RWPE1 (cell line): ENCODE measurements at regions not wholly inside any gene's neighbourhood (a gene's known extent, or its start where the extent isn't known, plus 50 kb on each side); places are given as distances from the start of the nearest gene placed in this dataset.

Source experiments
- CTCF ChIA-PET: fragments of 350-600 bp; sonication (Branson Sonifier 250); formaldehyde crosslinking; extraction: SDS; loops from one replicate; lab custom pipeline; 2021; lab: Yijun Ruan, JAX
- POLR2A ChIA-PET: fragments of 400-600 bp; formaldehyde crosslinking; extraction: SDS; loops from one replicate; lab custom pipeline; 2020; ENCODE audit warnings: antibody characterized with exemption; ENCODE audit not compliant: low non-redundant PET; lab: Yijun Ruan, JAX
- DNase-seq: peaks from one replicate; pipeline ENCODE4 v3.0.0; 2012; ENCODE audit warnings: low spot score
- H3K27ac ChIP-seq: fragments of 450-650 bp; 2 replicates; pipeline ENCODE4 v1.5.1; 2017
- CTCF ChIP-seq: fragments of 450-650 bp; conservative IDR thresholded peaks from 2 replicates; pipeline ENCODE4 v1.5.1; 2017; ENCODE audit warnings: low read depth, mild to moderate bottlenecking

- POLR2A ChIA-PET = no interaction called here
- TF ChIP-seq CTCF = no peak
- CTCF ChIA-PET = no interaction called here
Measured at GRCh38 chr6:126419901-126420300, 80.0 kb downstream of the CENPW start.

GRCh38 chr6:126422912-126423311 is 83.0 kb downstream of the CENPW start:
- no peak for TF ChIP-seq CTCF
- H3K27ac ChIP-seq = no peak overlapping the region
- ChIA-PET POLR2A (no interaction called here), CTCF (interaction anchor here (0.6 to 1.2 kb wide), 2 partner anchors 380 to 419 kb away, joined by 4 read pairs; no protein-coding TSS in a partner anchor)
- DNase-seq = no peak

More at GRCh38 chr6:126419901-126420300, 80.0 kb downstream of the CENPW start:
- no peak overlapping the region for H3K27ac ChIP-seq
- DNase-seq = no peak

GRCh38 chr6:126427713-126428112 is 87.8 kb downstream of the CENPW start:
- no peak for TF ChIP-seq CTCF
- no peak overlapping the region for H3K27ac ChIP-seq
- ChIA-PET POLR2A (no interaction called here), CTCF (no interaction called here)
- no peak for DNase-seq

GRCh38 chr6:126429866-126430265 is 90.0 kb downstream of the CENPW start:
- ChIA-PET CTCF (no interaction called here), POLR2A (no interaction called here)
- DNase-seq = no peak
- H3K27ac ChIP-seq = no peak overlapping the region
- TF ChIP-seq CTCF = no peak

- no peak for TF ChIP-seq CTCF
- no peak for DNase-seq
- H3K27ac ChIP-seq = no peak overlapping the region
- ChIA-PET CTCF (no interaction called here), POLR2A (no interaction called here)
Measured at GRCh38 chr6:126432564-126432963, 92.6 kb downstream of the CENPW start.

GRCh38 chr6:126433927-126434326 is 94.0 kb downstream of the CENPW start:
- no peak for TF ChIP-seq CTCF
- no peak overlapping the region for H3K27ac ChIP-seq
- ChIA-PET CTCF (no interaction called here), POLR2A (no interaction called here)
- DNase-seq = no peak
